ENCODE measurements at regions not wholly inside any gene's neighbourhood (a gene's known extent, or its start where the extent isn't known, plus 50 kb on each side); places are given as distances from the start of the nearest gene placed in this dataset.

DNA sequence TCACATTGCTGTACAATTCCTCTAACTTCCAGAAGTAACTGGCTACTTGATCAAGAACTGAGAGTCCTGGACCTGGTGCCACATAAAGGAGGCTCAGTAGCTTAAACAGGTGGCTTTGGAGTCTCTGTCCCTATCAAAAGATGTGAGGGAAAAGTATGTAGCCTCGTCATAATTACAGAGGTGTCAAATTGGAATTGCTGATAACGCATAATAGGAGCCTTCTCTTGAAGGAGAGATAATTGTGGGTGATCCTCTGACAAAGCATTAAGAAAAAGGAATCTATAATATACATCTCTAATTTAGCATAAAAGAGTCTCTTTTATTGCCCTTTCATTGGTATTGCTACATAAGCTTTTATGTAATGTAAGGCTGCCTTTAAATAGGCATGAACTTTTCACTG, 1246.4 kb upstream of the CDH9 start:
- Histone ChIP-seq H3K27me3 (no peaks in the 10 kb centered on the region), H3K36me3 (replicated peaks in 1 of 2; ENCODE audit: insufficient read depth in 1 of 2, low read depth in 2 of 2) (no peaks in the 10 kb centered on the region), H3K4me1 (no peaks in the 10 kb centered on the region), H3K4me3 (no peak overlapping the region), H3K9me3 (no peaks in the 10 kb centered on the region), H3K27ac (no peak overlapping the region)
- DNase-seq (no peak), ATAC-seq (no peak)
- TF ChIP-seq, protein P1, sequence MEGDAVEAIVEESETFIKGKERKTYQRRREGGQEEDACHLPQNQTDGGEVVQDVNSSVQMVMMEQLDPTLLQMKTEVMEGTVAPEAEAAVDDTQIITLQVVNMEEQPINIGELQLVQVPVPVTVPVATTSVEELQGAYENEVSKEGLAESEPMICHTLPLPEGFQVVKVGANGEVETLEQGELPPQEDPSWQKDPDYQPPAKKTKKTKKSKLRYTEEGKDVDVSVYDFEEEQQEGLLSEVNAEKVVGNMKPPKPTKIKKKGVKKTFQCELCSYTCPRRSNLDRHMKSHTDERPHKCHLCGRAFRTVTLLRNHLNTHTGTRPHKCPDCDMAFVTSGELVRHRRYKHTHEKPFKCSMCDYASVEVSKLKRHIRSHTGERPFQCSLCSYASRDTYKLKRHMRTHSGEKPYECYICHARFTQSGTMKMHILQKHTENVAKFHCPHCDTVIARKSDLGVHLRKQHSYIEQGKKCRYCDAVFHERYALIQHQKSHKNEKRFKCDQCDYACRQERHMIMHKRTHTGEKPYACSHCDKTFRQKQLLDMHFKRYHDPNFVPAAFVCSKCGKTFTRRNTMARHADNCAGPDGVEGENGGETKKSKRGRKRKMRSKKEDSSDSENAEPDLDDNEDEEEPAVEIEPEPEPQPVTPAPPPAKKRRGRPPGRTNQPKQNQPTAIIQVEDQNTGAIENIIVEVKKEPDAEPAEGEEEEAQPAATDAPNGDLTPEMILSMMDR (IDR thresholded peaks at IDR 0.05): no peak
- TF ChIP-seq POLR2A (IDR thresholded peaks at IDR 0.05): no peak
- WGBS, 2 donors: 45 to 62% methylated on average over 2 of the region's 2 CpGs
- intact Hi-C loops (cut with DNase I): no loop called here

- Histone ChIP-seq H3K4me3 (no peak overlapping the region), H3K36me3 (replicated peaks in 1 of 2; ENCODE audit: insufficient read depth in 1 of 2, low read depth in 2 of 2) (no peaks in the 10 kb centered on the region), H3K9me3 (no peaks in the 10 kb centered on the region), H3K4me1 (no peaks in the 10 kb centered on the region), H3K27ac (no peak overlapping the region), H3K27me3 (no peaks in the 10 kb centered on the region)
- ATAC-seq: no peak
- intact Hi-C loops (cut with DNase I): no loop called here
- TF ChIP-seq, protein P1 (IDR thresholded peaks at IDR 0.05): no peak
- no peak for TF ChIP-seq POLR2A (IDR thresholded peaks at IDR 0.05)
- no peak for DNase-seq
- 54 to 60% methylated on average over 3 of the region's 3 CpGs for WGBS, 2 donors
Observed at GRCh38 chr5:28281351-28281750, 1243.0 kb upstream of the CDH9 start.

- DNase-seq: no peak
- 54 to 65% methylated on average over 4 of the region's 4 CpGs for WGBS, 2 donors
- TF ChIP-seq, protein P1 (IDR thresholded peaks at IDR 0.05): no peak
- TF ChIP-seq POLR2A (IDR thresholded peaks at IDR 0.05): no peak
- Histone ChIP-seq H3K9me3 (no peaks in the 10 kb centered on the region), H3K4me3 (no peak overlapping the region), H3K27me3 (no peaks in the 10 kb centered on the region), H3K36me3 (replicated peaks in 1 of 2; ENCODE audit: insufficient read depth in 1 of 2, low read depth in 2 of 2) (no peaks in the 10 kb centered on the region), H3K4me1 (no peaks in the 10 kb centered on the region), H3K27ac (no peak overlapping the region)
- ATAC-seq: no peak
- intact Hi-C loops (cut with DNase I): no loop called here
Observed at GRCh38 chr5:28275931-28276330, 1237.5 kb upstream of the CDH9 start.

DNA sequence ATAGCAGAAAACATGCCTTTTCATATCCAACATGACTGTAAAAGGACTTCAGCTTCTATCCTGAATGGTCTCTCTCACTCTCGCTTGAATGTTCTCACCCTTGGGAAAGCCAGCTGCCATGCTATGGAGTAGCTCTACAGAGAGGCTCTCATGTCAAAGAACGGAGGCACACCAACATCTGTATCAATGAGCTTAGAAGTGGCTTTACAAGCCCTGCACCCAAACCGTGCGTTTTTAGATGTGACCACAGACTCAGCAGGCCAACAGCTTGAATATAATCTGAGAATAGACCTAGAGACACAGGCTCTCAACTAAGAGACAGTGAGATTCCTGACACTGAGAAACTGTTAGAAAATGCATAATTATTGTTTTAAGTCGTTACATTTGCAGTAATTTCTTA, 1231.6 kb upstream of the CDH9 start:
- H3K9me3 ChIP-seq: no peaks in the 10 kb centered on the region
- no peak overlapping the region for H3K4me3 ChIP-seq
- H3K27me3 ChIP-seq: no peaks in the 10 kb centered on the region
- H3K4me1 ChIP-seq: no peaks in the 10 kb centered on the region
- 45 to 60% methylated on average over 5 of the region's 5 CpGs for WGBS, 2 donors
- intact Hi-C loops (cut with DNase I): no loop called here
- H3K27ac ChIP-seq: no peak overlapping the region
- TF ChIP-seq POLR2A (IDR thresholded peaks at IDR 0.05): no peak
- TF ChIP-seq, protein P1 (IDR thresholded peaks at IDR 0.05): no peak
- no peak for DNase-seq
- H3K36me3 ChIP-seq (replicated peaks in 1 of 2; ENCODE audit: insufficient read depth in 1 of 2, low read depth in 2 of 2): no peaks in the 10 kb centered on the region
- ATAC-seq: no peak

DNA sequence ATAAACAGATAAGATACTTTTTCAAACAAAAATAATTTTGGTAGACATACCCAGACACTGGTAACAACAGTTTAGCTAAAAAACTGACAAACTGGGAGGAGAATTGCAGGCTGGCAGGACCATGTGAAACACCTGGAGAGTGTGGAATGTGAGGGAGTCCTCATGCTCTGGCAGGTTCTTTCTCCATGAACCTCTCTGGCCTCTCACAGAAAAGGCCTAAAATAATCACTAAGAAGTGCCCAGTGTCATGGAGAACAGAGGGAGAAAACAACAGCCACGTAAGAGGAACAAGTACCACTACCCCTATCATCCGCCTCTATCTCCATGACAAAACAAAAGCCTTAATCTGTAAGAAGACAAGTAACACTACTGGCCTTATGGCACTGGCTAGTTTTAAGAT, 1227.5 kb upstream of the CDH9 start:
- TF ChIP-seq, protein P1 (IDR thresholded peaks at IDR 0.05): no peak
- no peak for TF ChIP-seq POLR2A (IDR thresholded peaks at IDR 0.05)
- Histone ChIP-seq H3K9me3 (no peaks in the 10 kb centered on the region), H3K4me3 (no peak overlapping the region), H3K27ac (no peak overlapping the region), H3K36me3 (replicated peaks in 1 of 2; ENCODE audit: insufficient read depth in 1 of 2, low read depth in 2 of 2) (no peaks in the 10 kb centered on the region), H3K4me1 (no peaks in the 10 kb centered on the region), H3K27me3 (no peaks in the 10 kb centered on the region)
- ATAC-seq (no peak), DNase-seq (no peak)
- intact Hi-C loops (cut with DNase I): no loop called here
- 52 to 53% methylated on average over 2 of the region's 2 CpGs for WGBS, 2 donors

Data from body of pancreas (tissue), 4 donors.